ENCODE measurements at regions not wholly inside any gene's neighbourhood (a gene's known extent, or its start where the extent isn't known, plus 50 kb on each side); places are given as distances from the start of the nearest gene placed in this dataset.

DNA sequence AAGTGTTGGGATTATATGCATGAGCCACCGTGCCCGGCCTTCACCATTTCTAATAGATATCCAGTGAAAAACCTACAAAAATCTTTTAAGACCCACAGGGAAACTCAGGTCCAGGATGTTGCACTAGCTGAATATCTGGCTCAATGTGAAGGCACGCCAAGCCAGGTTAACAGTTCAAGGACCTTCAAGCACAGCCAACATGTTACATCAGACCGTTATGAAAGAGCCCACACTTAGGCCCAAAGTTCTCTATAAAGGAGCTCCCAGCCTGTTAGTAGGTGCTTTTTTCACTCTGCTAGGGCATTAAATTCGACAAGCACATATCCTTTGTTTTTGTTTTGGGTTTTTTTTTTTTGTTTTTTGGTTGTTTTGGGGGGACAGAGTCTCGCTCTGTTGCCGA, 69.0 kb downstream of the OTX2 start:
- no peak overlapping the region for H3K18ac ChIP-seq (ENCODE audit: low read depth, low read length)
- H4K91ac ChIP-seq (ENCODE audit: insufficient read depth, low read depth, low read length): no peak overlapping the region
- intact Hi-C loops (cut with micrococcal nuclease): no loop called here
- no peak overlapping the region for H3K4ac ChIP-seq (ENCODE audit: low read depth, low read length)
- in situ Hi-C loops (cut with MboI; ENCODE audit: low sequenced_read_pairs): no loop called here
- no peaks in the 10 kb centered on the region for H3K79me1 ChIP-seq (ENCODE audit: low read depth in 1 of 2, low read length in 2 of 2)
- TF ChIP-seq, protein P1, sequence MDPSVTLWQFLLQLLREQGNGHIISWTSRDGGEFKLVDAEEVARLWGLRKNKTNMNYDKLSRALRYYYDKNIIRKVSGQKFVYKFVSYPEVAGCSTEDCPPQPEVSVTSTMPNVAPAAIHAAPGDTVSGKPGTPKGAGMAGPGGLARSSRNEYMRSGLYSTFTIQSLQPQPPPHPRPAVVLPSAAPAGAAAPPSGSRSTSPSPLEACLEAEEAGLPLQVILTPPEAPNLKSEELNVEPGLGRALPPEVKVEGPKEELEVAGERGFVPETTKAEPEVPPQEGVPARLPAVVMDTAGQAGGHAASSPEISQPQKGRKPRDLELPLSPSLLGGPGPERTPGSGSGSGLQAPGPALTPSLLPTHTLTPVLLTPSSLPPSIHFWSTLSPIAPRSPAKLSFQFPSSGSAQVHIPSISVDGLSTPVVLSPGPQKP (IDR thresholded peaks at IDR 0.05; ENCODE audit: borderline replicate concordance, low read depth, low read length): no peak
- TF ChIP-seq RCOR1 (IDR thresholded peaks at IDR 0.05; ENCODE audit: insufficient replicate concordance, low read length) (no peak), RAD21 (IDR thresholded peaks at IDR 0.05; ENCODE audit: low read length) (no peak), MAFK (IDR thresholded peaks at IDR 0.05; ENCODE audit: low read depth, low read length) (no peak), BHLHE40 (IDR thresholded peaks at IDR 0.05; ENCODE audit: low read depth, low read length) (no peak), MXI1 (IDR thresholded peaks at IDR 0.05; ENCODE audit: borderline replicate concordance, low read depth, low read length) (no peak), SMC3 (IDR thresholded peaks at IDR 0.05; ENCODE audit: low read depth, low read length) (no peak), POLR2A (IDR thresholded peaks at IDR 0.05; ENCODE audit: low read depth, low read length) (no peak), FOS (IDR thresholded peaks at IDR 0.05; ENCODE audit: low read depth, low read length) (no peak), NFE2L2 (IDR thresholded peaks at IDR 0.05; ENCODE audit: low read depth, low read length) (no peak), RFX5 (IDR thresholded peaks at IDR 0.05; ENCODE audit: low read depth, low read length) (no peak), CEBPB (IDR thresholded peaks at IDR 0.05; ENCODE audit: low read depth, low read length) (no peak), CHD1 (IDR thresholded peaks at IDR 0.05; ENCODE audit: low read depth, low read length) (no peak), MAZ (IDR thresholded peaks at IDR 0.05; ENCODE audit: borderline replicate concordance, low read depth, low read length) (no peak)
- TF ChIP-seq, protein P2, sequence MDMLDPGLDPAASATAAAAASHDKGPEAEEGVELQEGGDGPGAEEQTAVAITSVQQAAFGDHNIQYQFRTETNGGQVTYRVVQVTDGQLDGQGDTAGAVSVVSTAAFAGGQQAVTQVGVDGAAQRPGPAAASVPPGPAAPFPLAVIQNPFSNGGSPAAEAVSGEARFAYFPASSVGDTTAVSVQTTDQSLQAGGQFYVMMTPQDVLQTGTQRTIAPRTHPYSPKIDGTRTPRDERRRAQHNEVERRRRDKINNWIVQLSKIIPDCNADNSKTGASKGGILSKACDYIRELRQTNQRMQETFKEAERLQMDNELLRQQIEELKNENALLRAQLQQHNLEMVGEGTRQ (IDR thresholded peaks at IDR 0.05; ENCODE audit: low read depth, low read length): no peak
- TF ChIP-seq, protein P3, sequence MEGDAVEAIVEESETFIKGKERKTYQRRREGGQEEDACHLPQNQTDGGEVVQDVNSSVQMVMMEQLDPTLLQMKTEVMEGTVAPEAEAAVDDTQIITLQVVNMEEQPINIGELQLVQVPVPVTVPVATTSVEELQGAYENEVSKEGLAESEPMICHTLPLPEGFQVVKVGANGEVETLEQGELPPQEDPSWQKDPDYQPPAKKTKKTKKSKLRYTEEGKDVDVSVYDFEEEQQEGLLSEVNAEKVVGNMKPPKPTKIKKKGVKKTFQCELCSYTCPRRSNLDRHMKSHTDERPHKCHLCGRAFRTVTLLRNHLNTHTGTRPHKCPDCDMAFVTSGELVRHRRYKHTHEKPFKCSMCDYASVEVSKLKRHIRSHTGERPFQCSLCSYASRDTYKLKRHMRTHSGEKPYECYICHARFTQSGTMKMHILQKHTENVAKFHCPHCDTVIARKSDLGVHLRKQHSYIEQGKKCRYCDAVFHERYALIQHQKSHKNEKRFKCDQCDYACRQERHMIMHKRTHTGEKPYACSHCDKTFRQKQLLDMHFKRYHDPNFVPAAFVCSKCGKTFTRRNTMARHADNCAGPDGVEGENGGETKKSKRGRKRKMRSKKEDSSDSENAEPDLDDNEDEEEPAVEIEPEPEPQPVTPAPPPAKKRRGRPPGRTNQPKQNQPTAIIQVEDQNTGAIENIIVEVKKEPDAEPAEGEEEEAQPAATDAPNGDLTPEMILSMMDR (conservative IDR thresholded peaks at IDR 0.05; ENCODE audit: low read depth, low read length): no peak
- H2BK120ac ChIP-seq (ENCODE audit: low read depth, low read length): no peak overlapping the region
- no peaks in the 10 kb centered on the region for H3K9me1 ChIP-seq (ENCODE audit: insufficient read depth, low read length)
- no peak overlapping the region for H2AK5ac ChIP-seq (ENCODE audit: low read depth, low read length)
- no peak overlapping the region for H4K8ac ChIP-seq (ENCODE audit: low read depth in 2 of 2, low read length in 2 of 2)
- dilution Hi-C loops (cut with HindIII; ENCODE audit: low sequenced_read_pairs, unreplicated experiment): no loop called here
- H4K20me1 ChIP-seq (ENCODE audit: insufficient read depth, low read length): no peaks in the 10 kb centered on the region
- DNase-seq: no peak
- H3K9me3 ChIP-seq (ENCODE audit: control insufficient read depth, insufficient read depth, low read length): no peaks in the 10 kb centered on the region
- H2AFZ ChIP-seq (replicated peaks; ENCODE audit: low read length, poor library complexity): no peak overlapping the region
- H3K4me3 ChIP-seq (ENCODE audit: insufficient read depth, low read depth, low read length): no peak overlapping the region
- H3K27ac ChIP-seq (ENCODE audit: insufficient read depth, low read length): no peak overlapping the region
- WGBS, 2 experiments (ENCODE audit: extremely low coverage in 2 of 2, insufficient read length in 1 of 2): 67% methylated on average over 1 of the region's 7 CpGs; no CpG with 5 or more reads in 1 of the 2 experiments
- H3K4me1 ChIP-seq (ENCODE audit: control insufficient read depth, insufficient read depth, low read length): no peaks in the 10 kb centered on the region
- no peak overlapping the region for H2BK20ac ChIP-seq (ENCODE audit: low read depth, low read length)
- no peak overlapping the region for H3K9ac ChIP-seq (ENCODE audit: low read depth, low read length)
- H3K27me3 ChIP-seq (ENCODE audit: control insufficient read depth, insufficient read depth, low read length): no peaks in the 10 kb centered on the region
- no peak overlapping the region for H2AK9ac ChIP-seq (replicated peaks; ENCODE audit: low read depth, low read length, poor library complexity)
- H4K5ac ChIP-seq (ENCODE audit: low read depth, low read length): no peak overlapping the region
- no peaks in the 10 kb centered on the region for H3K36me3 ChIP-seq (ENCODE audit: control insufficient read depth, insufficient read depth, low read length)
- H2BK5ac ChIP-seq (ENCODE audit: low read depth, low read length, poor library complexity, severe bottlenecking): no peak overlapping the region
- no TSS peak for BruUV-seq (replicated peaks)
- ChIA-PET POLR2A (ENCODE audit: unreplicated experiment) (interaction anchor here (0.6 kb wide), 1 partner anchor 1014 kb away, joined by 3 read pairs; no protein-coding TSS in a partner anchor), CTCF (no interaction called here)
- no peak overlapping the region for H3K4me2 ChIP-seq (ENCODE audit: low read depth, low read length)
- H3K14ac ChIP-seq (replicated peaks; ENCODE audit: low read depth, low read length): no peak overlapping the region
- ATAC-seq (ENCODE audit: low read depth): no peak
- H3K23ac ChIP-seq (ENCODE audit: low read depth, low read length): no peak overlapping the region
- no peak overlapping the region for H3K56ac ChIP-seq (ENCODE audit: extremely low read depth, insufficient read depth, low read length)
- H2BK15ac ChIP-seq (ENCODE audit: low read depth, low read length): no peak overlapping the region

Measured in IMR-90 (cell line).